HCT116 (cell line): ENCODE measurements at regions not wholly inside any gene's neighbourhood (a gene's known extent, or its start where the extent isn't known, plus 50 kb on each side); places are given as distances from the start of the nearest gene placed in this dataset.
A peak's percentile ranks its signal among the peaks of the same experiment; 100 is the strongest.

Experiments used
- ATAC-seq: fragments of 200-7000 bp; cut with Tn5 transposase; 2 replicates; pipeline ENCODE4 v1.9.1; 2020; ENCODE audit warnings: mild to moderate bottlenecking, moderate library complexity
- BruUV-seq: library from RNA; stranded (reverse); fragments of 400-500 nt; replicated peaks from 2 replicates; lab custom pipeline; 2021; lab: Mats Ljungman, UMichigan
- CTCF ChIA-PET: fragments of 300-600 bp; sonication (Branson Sonifier 250); formaldehyde crosslinking; loops from one replicate; lab custom pipeline; 2021; ENCODE audit warnings: antibody characterized with exemption; lab: Charles Lee
- POLR2A ChIA-PET: fragments of 300-600, 350-600 bp; sonication (Branson Sonifier 250); formaldehyde crosslinking; loops from one replicate; lab custom pipeline; 2021; ENCODE audit warnings: antibody characterized with exemption; lab: Charles Lee
- RAD21 ChIA-PET, 2 experiments: fragments of 300-600 bp; sonication (Branson Sonifier 250); formaldehyde crosslinking; loops; one replicate each; lab custom pipeline; 2023; ENCODE audit warnings: low total read pairs in 2 of 2; ENCODE audit not compliant: uncharacterized antibody in 2 of 2, unreplicated experiment in 2 of 2, low non-redundant PET in 1 of 2; lab: Charles Lee
- DNase-seq: peaks from one replicate; pipeline ENCODE4 v3.0.0-alpha.2; 2010; ENCODE audit warnings: low read depth, low spot score
- H2AFZ ChIP-seq: fragments of 200-600 bp; shearing (Covaris generic), sonication (generic); 2 replicates; pipeline ENCODE4 v1.6.1; 2017; ENCODE audit warnings: low read depth, mixed run types, mixed read lengths, antibody characterized with exemption, low read length; ENCODE audit not compliant: poor library complexity, severe bottlenecking
- H3K27ac ChIP-seq: 2 replicates; pipeline ENCODE4 v1.5.1; 2012; ENCODE audit warnings: low read depth, low read length
- H3K27me3 ChIP-seq: fragments of 200-600 bp; sonication (generic); 2 replicates; pipeline ENCODE4 v1.6.1; 2016; ENCODE audit warnings: mixed run types, low read length, mixed read lengths; ENCODE audit not compliant: insufficient read depth
- H3K36me3 ChIP-seq, 2 experiments: fragments of 200-500 bp in 1 of 2; fragments of 200-600 bp in 1 of 2; sonication (Bioruptor generic) in 1 of 2; sonication (generic) in 1 of 2; 2 replicates each; pipeline versions ENCODE4 v1.5.1 to v1.6.1; 2014 to 2016; ENCODE audit warnings: low read length in 2 of 2, inconsistent platforms in 1 of 2, mixed read lengths in 1 of 2, mixed run types in 1 of 2; ENCODE audit not compliant: insufficient read depth in 2 of 2, control insufficient read depth in 1 of 2
- H3K4me1 ChIP-seq, 2 experiments: fragments of 200-600 bp in 1 of 2; sonication (generic) in 1 of 2; 2 replicates each; pipeline versions ENCODE4 v1.5.1 to v1.6.1; 2012 to 2017; ENCODE audit warnings: low read length in 2 of 2, inconsistent platforms in 1 of 2, mild to moderate bottlenecking in 1 of 2, mixed read lengths in 1 of 2, mixed run types in 1 of 2, moderate library complexity in 1 of 2; ENCODE audit not compliant: insufficient read depth in 2 of 2, control insufficient read depth in 1 of 2
- H3K4me2 ChIP-seq: fragments of 200-600 bp; sonication (generic); 2 replicates; pipeline ENCODE4 v1.6.1; 2017; ENCODE audit warnings: mixed run types, low read length, mixed read lengths
- H3K4me3 ChIP-seq, 2 experiments: fragments of 200-600 bp in 1 of 2; sonication (generic) in 1 of 2; replicated peaks in 1 of 2; 2 replicates each; pipeline ENCODE4 v1.5.1; 2011 to 2016; ENCODE audit warnings: low read length in 2 of 2, control low read depth in 1 of 2, low read depth in 1 of 2, mild to moderate bottlenecking in 1 of 2, mixed read lengths in 1 of 2, mixed run types in 1 of 2
- H3K79me2 ChIP-seq: fragments of 200-600 bp; sonication (generic); 2 replicates; pipeline ENCODE4 v1.6.1; 2017; ENCODE audit warnings: mild to moderate bottlenecking, mixed run types, low read length, moderate library complexity, mixed read lengths; ENCODE audit not compliant: insufficient read depth
- H3K9ac ChIP-seq: fragments of 200-600 bp; sonication (generic); 2 replicates; pipeline ENCODE4 v1.6.1; 2016; ENCODE audit warnings: low read length, mixed read lengths
- H3K9me2 ChIP-seq: fragments of 200-600 bp; sonication (generic), shearing (Covaris generic); 2 replicates; pipeline ENCODE4 v1.6.1; 2017; ENCODE audit warnings: mixed run types, mild to moderate bottlenecking, moderate library complexity; ENCODE audit not compliant: insufficient read depth
- H3K9me3 ChIP-seq, 2 experiments: fragments of 200-500 bp in 1 of 2; fragments of 200-600 bp in 1 of 2; sonication (Bioruptor generic) in 1 of 2; sonication (generic) in 1 of 2; 2 replicates each; pipeline ENCODE4 v1.6.1; 2014 to 2017; ENCODE audit warnings: low read length in 2 of 2, mixed read lengths in 2 of 2, inconsistent platforms in 1 of 2, low read depth in 1 of 2, mild to moderate bottlenecking in 1 of 2, mixed run types in 1 of 2, moderate library complexity in 1 of 2; ENCODE audit not compliant: control insufficient read depth in 1 of 2, insufficient read depth in 1 of 2
- H4K20me1 ChIP-seq: fragments of 200-600 bp; sonication (generic), shearing (Covaris generic); 2 replicates; pipeline ENCODE4 v1.6.1; 2017; ENCODE audit warnings: mixed run types, mild to moderate bottlenecking, moderate library complexity; ENCODE audit not compliant: insufficient read depth
- ATF3 ChIP-seq: IDR thresholded peaks from 2 replicates; pipeline ENCODE4 v1.6.1; 2012
- CBX3 ChIP-seq: IDR thresholded peaks from 2 replicates; pipeline ENCODE4 v1.6.1; 2012; ENCODE audit warnings: low read depth
- CEBPB ChIP-seq: IDR thresholded peaks from 2 replicates; pipeline ENCODE4 v1.6.1; 2012; ENCODE audit warnings: low read depth
- ELF1 ChIP-seq: IDR thresholded peaks from 2 replicates; pipeline ENCODE4 v1.6.1; 2012; ENCODE audit warnings: low read depth, borderline replicate concordance
- EZH2 ChIP-seq: fragments of 200-600 bp; sonication (generic); IDR thresholded peaks from 2 replicates; pipeline ENCODE4 v1.6.1; 2017; ENCODE audit warnings: antibody characterized with exemption, mixed run types
- EZH2phosphoT487 ChIP-seq: fragments of 200-600 bp; IDR thresholded peaks from 2 replicates; pipeline ENCODE4 v1.6.1; 2018; ENCODE audit warnings: antibody characterized with exemption, borderline replicate concordance
- FOSL1 ChIP-seq: IDR thresholded peaks from 2 replicates; pipeline ENCODE4 v1.6.1; 2012; ENCODE audit warnings: low read depth
- JUND ChIP-seq: IDR thresholded peaks from 2 replicates; pipeline ENCODE4 v1.6.1; 2012
- MAX ChIP-seq: IDR thresholded peaks from 2 replicates; pipeline ENCODE4 v1.6.1; 2012
- RAD21 ChIP-seq: IDR thresholded peaks from 2 replicates; pipeline ENCODE4 v1.6.1; 2012; ENCODE audit warnings: low read depth, mild to moderate bottlenecking
- REST ChIP-seq: IDR thresholded peaks from 2 replicates; pipeline ENCODE4 v1.6.1; 2012; ENCODE audit warnings: low read depth
- SIN3A ChIP-seq: IDR thresholded peaks from 2 replicates; pipeline ENCODE4 v1.6.1; 2012; ENCODE audit warnings: low read depth
- SP1 ChIP-seq: IDR thresholded peaks from 2 replicates; pipeline ENCODE4 v1.6.1; 2012; ENCODE audit warnings: low read depth
- SRF ChIP-seq: IDR thresholded peaks from 2 replicates; pipeline ENCODE4 v1.6.1; 2012; ENCODE audit warnings: low read depth
- TCF7L2 ChIP-seq: IDR thresholded peaks from 2 replicates; pipeline ENCODE4 v1.7.0; 2011; ENCODE audit warnings: borderline replicate concordance, inconsistent platforms; ENCODE audit not compliant: insufficient read depth, insufficient read length; ENCODE audit errors: extremely low read depth
- ZBTB33 ChIP-seq: IDR thresholded peaks from 2 replicates; pipeline ENCODE4 v1.6.1; 2011; ENCODE audit warnings: mild to moderate bottlenecking, low read length, moderate library complexity; ENCODE audit not compliant: insufficient replicate concordance; ENCODE audit errors: extremely low read depth
- ZFX ChIP-seq: fragments of 450-650 bp; IDR thresholded peaks from 2 replicates; pipeline ENCODE4 v1.6.1; 2017
- intact Hi-C: fragments of 100-400 bp; cut with micrococcal nuclease; formaldehyde crosslinking; loops from 2 replicates; pipeline ENCODE4 v1.10.0; 2022

GRCh38 chr1:228860911-228861831 is 125.9 kb downstream of the RHOU start (continued):
- TF ChIP-seq ZFX: no peak
- TF ChIP-seq ATF3: no peak; the same call in 1 of the 2 replicates
- peak; percentile 44 for TF ChIP-seq RAD21
- TF ChIP-seq JUND: peak; percentile 96
- TF ChIP-seq SRF: peak; percentile 83

- no peaks in the 10 kb centered on the region for H3K9me2 ChIP-seq
- H3K4me2 ChIP-seq: peak overlapping the region; percentile 59
- H3K4me1 ChIP-seq: peaks cover 27 to 39% of the 10 kb centered on the region in 2 experiments
- BruUV-seq: no TSS peak
- ATAC-seq (no peak), DNase-seq (no peak)
- H4K20me1 ChIP-seq: no peaks in the 10 kb centered on the region
- ChIA-PET POLR2A (interaction anchor here (1.5 kb wide), 1 partner anchor 19 kb away, joined by 5 read pairs; no protein-coding TSS in a partner anchor), CTCF (no interaction called here), RAD21 (no interaction called here)
- H3K27ac ChIP-seq: no peak overlapping the region; the same call in 1 of the 2 replicates
- no peak overlapping the region for H3K9ac ChIP-seq
- H3K9me3 ChIP-seq: no peaks in the 10 kb centered on the region
- peaks cover 20% of the 10 kb centered on the region; the same call in 1 of the 2 replicates for H3K27me3 ChIP-seq
- no peak for TF ChIP-seq EZH2phosphoT487
- TF ChIP-seq ZBTB33: no peak
- TF ChIP-seq CEBPB: no peak
- TF ChIP-seq SP1: no peak
- no peak for TF ChIP-seq TCF7L2
- no peak for TF ChIP-seq JUND
- no peak for TF ChIP-seq CBX3
- TF ChIP-seq EZH2: no peak
- no peak for TF ChIP-seq RAD21
- TF ChIP-seq SIN3A: no peak
- TF ChIP-seq REST: no peak
- TF ChIP-seq MAX: no peak
- no peak for TF ChIP-seq FOSL1
- TF ChIP-seq ZFX: no peak
- no peak; the same call in 1 of the 2 replicates for TF ChIP-seq ELF1
- no peak overlapping the region for H3K4me3 ChIP-seq
- no peak overlapping the region for H2AFZ ChIP-seq
- no peaks in the 10 kb centered on the region for H3K79me2 ChIP-seq
- H3K36me3 ChIP-seq: no peaks in the 10 kb centered on the region
- intact Hi-C loops: no loop called here
Observed at GRCh38 chr1:228861832-228862180, 126.5 kb downstream of the RHOU start.
